ENCODE measurements at regions not wholly inside any gene's neighbourhood (a gene's known extent, or its start where the extent isn't known, plus 50 kb on each side); places are given as distances from the start of the nearest gene placed in this dataset.
"Not testable (repeated sequence)": the region's sequence is repeated elsewhere in the genome, so short reads cannot be mapped to it uniquely, and the experiment has no call there.

DNA sequence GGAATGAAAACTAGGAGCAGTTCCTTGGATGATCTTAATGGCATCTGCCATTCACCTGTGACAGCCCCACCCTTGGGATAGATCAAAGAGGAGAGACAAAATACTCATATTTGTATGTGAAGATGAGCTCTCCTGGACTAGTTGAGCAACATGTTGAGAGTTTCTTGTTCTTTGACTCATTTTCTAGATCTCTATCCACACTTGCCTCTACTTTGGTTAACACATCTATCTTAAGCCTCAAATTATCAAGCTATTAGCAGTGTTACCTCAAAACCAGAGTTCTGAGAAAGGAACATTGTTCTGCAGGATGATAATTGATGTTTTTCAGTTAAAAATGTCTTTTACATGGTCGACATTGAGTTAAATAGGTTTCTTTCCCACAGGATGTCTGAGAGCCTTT, 94.2 kb upstream of the TEX13D start:
- DNase-seq (ENCODE audit: low read depth), result no peak

DNA sequence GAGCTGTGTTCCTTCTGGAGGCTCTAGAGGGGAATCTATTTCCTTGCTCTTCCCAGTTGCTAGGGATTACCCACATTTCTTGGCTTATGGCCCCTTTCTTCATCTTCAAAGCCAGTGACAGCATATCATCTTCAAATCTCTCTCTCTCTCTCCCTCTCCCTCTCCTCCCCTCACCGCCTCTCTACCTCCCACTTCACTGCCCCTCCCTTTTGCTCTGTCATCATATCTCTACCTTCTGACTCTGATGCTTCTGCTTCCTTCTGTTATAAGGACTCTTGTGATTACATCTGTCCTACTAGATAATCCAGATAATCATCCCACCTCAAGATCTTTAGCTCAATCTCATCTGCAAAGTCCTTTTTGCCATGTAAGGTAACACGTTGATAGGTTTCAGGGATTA, 93.1 kb upstream of the TEX13D start:
- no peak for DNase-seq (ENCODE audit: low read depth)

DNA sequence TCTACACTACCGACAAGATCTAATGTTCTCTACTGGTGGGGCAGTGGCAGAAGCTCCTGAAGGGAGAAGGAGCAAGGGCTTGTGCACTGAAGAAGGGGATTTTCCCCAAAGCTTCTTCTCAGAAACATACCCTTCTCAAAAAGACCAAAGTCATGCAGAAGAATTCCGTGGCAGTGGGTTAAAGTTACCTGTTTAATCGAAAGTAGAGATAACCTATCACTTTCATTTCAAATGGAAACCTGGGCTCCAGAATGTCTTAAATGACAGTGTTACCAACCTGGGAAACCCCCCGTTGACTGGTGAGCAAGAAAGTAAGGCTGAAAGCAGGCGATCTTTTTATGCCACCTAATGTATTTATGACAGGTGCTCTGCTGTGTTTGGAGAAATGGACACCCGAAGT, 92.5 kb upstream of the TEX13D start:
- no peak for DNase-seq (ENCODE audit: low read depth)

DNA sequence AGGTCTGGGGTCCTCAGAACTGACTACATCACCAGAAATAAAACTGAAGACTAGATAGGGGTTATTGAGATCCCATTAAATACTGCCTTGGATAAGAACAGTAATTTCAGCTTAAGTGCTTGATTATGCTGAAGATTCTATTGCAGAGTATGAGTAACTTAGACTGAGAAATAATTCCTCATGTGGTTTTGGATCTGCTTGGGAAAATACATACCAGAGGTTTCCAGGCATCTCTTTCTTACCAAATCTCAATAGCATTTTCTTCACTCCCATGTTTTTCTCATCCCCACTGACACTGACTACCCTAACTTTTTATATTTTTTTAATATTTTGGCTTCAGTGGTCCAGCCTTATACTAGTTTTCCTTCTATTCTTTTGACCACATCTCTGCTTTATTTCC, 92.0 kb upstream of the TEX13D start:
- DNase-seq (ENCODE audit: low read depth), result peak; percentile 20

DNA sequence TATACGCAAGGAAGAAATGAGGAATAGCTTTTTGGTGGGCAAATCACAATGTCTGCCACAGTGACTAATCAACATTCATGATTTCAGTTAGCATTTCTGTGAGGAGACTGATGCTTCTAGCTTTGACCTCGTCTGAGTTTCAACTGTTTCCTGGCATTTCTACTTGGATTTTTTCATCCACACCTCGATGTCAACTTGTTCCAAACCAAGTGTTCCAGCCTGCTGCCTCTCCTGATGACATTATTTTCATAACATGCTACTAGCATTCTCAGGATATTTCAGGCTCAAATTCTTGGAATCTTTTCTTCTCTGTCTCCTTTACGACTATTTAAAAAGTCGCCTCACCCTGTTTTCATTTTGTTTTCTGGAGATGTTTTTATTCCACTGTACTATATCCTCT, 90.3 kb upstream of the TEX13D start:
- no peak for DNase-seq (ENCODE audit: low read depth)

DNA sequence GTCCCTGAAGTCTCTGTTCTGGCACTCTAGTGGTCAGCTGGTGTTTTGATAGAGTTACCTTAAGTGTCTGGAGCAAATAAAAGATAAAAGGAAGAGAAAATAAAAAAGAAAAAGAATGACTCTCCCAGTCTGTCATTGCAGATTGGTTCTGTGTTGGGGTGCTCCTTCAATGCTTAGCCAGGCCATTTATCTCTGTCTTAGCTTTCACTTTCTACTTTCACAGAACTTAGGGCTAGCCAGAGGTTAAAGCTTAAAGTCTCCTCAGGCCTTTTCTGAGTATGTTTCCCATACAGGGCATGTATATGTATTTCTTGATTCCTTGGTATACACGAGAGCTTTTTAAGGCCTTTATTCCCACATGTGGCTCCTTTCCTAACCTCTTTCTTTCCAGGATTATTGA, 83.1 kb upstream of the TEX13D start:
- DNase-seq (ENCODE audit: low read depth), result no peak

GRCh38 chrX:124250835-124251437, 81.5 kb upstream of the TEX13D start:
- no peak for DNase-seq (ENCODE audit: low read depth)

DNA sequence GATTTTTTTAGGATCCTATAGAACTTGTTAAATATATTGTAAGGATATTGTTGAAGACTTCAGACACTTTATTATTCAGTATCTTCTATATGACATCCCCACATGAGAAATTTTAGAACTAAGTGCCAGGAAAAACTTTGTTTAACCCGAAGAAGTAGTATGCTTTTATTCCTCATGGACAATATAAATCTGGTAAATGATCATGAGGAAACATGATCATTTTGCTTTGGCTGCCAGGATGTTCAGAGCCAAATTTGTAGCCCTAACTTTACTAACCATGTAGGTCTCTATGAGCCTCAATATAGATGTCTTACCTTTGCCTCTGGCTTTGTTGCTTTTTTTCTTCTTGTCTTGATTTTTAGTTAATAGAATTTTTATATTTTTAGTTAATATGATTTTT, 77.8 kb upstream of the TEX13D start:
- DNase-seq (ENCODE audit: low read depth), result no peak

DNA sequence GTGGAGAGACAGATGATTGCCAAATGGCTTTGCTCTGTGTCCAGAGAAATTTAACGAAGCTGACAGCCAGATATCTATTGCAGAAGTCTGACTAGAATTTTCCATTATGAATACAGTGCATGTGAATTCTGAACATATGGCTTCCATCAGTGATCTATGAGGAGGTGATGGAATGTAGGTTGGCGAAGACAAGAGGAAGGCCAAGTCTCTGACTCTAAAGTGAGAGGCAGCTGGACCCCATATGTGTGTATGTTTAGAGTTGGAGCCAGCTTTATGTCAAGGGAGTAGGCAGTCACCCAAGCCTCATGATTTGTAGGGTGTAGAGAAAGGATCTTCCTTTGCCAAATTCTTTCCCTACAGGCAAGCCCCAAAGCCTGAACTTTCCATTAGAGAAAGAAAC, 76.2 kb upstream of the TEX13D start:
- peak; percentile 53 for DNase-seq (ENCODE audit: low read depth)

DNA sequence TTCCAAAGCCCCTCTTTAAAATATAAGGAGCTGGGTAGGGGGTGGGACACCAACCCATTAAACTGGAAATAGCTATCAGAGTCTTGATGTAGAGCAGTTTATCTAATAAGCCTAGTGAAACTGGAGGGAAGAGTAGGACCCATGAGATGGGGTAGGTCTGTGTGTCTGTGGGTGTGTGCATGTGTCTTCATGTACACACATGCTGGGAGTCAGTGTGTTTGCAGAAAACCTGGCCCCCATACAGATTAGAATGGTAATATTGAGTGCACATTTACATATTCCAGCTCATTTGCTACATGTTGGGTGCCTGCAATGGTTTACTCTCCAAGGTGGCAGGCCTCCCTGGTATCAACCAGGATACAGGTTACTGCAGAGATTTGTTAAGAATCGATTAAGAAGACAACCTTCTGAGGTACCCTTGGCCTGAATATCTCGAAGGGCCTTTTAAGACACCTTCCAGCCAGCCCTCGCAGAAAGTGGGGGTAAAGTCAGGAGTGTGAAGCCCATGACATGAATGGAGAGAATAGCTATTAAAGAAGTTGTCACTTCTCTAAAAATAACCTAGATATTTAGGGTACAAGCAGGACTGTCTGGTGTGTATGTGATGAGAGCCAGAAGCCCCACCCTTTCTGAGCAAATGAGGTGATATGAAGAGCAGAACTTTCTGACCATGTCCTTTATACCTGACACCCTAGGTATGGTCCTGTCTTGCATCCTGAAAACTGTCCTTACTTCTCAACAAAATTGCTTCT, 75.7 kb upstream of the TEX13D start:
- DNase-seq (ENCODE audit: low read depth), result no peak

DNA sequence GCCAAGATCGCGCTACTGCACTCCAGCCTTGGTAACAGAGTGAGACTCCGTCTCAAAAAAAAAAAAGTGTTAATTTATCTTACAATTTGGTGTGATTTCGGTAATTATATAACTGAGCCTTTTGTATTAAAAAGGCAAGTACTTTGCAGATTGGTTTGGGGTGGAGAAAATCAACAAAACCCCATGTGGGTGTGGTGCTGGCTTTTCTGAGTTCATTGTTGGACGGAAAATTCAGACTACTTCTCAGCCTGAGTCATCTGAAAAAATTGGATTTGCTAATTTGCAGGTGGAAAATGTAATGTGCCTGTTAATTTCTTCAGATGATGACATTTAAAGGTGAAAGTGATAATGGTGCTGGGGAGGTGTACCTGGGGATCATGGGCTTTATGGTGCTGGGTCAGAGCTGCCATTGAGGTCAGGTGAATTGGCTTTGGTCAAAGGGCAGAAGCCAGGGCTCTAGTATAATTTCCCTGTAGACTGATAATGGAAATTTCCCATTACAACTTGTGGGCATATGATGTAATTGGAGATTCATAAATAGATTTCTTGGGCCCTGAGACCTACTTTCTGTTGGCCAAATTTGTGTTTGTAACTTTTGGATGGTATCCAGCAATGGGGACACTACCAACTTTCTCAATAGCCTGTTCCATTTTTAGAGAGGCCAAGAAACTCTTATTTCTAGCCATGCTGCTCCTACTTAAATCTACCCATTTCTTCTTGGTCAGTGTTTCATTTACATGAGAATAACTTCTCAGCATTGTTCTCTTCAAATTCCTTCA, 74.3 kb upstream of the TEX13D start:
- no peak for DNase-seq (ENCODE audit: low read depth)

- DNase-seq (ENCODE audit: low read depth), result no peak
Observed at GRCh38 chrX:124260845-124261244, 71.6 kb upstream of the TEX13D start.

- DNase-seq (ENCODE audit: low read depth), result no peak
Observed at GRCh38 chrX:124263743-124264142, 68.7 kb upstream of the TEX13D start.

GRCh38 chrX:124268099-124268498, 64.4 kb upstream of the TEX13D start:
- no peak for DNase-seq (ENCODE audit: low read depth)

DNA sequence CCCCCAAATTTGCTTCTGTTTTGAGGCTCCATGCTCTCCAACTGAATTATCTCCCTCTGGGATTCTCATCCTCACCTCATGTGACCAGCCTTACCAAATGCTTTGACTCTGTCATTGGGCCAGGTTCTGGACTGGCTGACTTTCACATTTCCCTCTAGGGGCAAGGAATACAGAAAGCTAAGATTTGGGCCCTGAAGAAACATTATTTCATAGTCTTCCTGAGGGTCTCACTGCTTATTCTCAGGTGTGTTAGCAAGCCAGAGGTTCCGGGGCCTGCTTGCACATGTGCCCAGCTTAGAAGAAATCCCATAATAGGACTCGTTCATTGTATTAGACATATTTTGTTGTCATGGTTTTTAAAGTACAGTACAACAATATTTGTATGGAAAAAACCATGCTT, 62.6 kb upstream of the TEX13D start:
- DNase-seq (ENCODE audit: low read depth), result no peak

- DNase-seq (ENCODE audit: low read depth), result not testable (repeated sequence)
Observed at GRCh38 chrX:124271599-124271998, 60.9 kb upstream of the TEX13D start.

GRCh38 chrX:124272370-124272982, 60.0 kb upstream of the TEX13D start:
- no peak for DNase-seq (ENCODE audit: low read depth)

DNA sequence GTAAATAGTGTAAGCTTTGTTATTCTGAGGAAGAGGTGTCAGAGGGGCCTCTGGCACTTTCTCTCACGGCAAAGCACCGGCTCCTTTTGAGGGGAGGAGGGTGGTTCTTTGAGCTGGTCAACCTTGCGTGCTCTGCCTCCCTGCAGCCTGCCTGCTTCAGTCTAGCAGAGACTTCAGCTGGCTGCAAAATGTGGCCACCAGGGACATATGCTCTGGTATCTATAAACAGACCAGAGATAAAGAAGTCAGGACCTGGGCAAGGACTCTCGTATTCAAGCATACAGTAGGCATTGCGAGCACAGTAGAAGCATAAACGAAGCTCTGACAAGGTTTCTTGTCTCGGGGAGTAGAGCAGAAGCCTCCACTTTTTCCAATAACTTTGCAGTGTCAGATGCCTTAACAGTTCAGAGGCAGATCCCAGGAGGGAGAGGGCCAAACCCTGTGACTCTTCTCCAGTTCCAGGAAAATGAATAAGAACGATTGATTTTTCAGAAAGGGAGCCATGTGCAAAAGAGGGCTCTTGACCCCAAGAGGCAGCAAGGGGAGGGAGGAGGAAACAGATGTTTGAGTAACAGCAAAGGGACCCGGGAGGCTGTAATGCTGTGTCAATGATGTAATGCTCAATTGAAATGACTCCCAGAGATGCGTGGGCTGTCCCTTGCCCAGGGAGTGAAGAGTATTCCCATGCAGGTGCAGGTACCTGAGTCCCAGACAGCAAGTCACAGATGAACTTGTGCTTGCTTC, 57.9 kb upstream of the TEX13D start:
- no peak for DNase-seq (ENCODE audit: low read depth)

- DNase-seq (ENCODE audit: low read depth), result no peak
Observed at GRCh38 chrX:124275182-124275894, 57.1 kb upstream of the TEX13D start.

GRCh38 chrX:124280294-124280902, 52.1 kb upstream of the TEX13D start:
- DNase-seq (ENCODE audit: low read depth), result peak; percentile 3

- DNase-seq (ENCODE audit: low read depth), result no peak
Observed at GRCh38 chrX:124282580-124282979, 49.9 kb upstream of the TEX13D start.

All from EH (cell line).